Prostate gland (tissue), 2 donors: ENCODE measurements at regions not wholly inside any gene's neighbourhood (a gene's known extent, or its start where the extent isn't known, plus 50 kb on each side); places are given as distances from the start of the nearest gene placed in this dataset.

ENCODE experiments used
- POLR2A ChIP-seq: fragments of 450-650 bp; IDR thresholded peaks from one replicate; pipeline ENCODE4 v1.6.1; 2016; ENCODE audit warnings: antibody characterized with exemption, mild to moderate bottlenecking
- POLR2AphosphoS5 ChIP-seq: sonication (generic); formaldehyde crosslinking; IDR thresholded peaks from one replicate; pipeline ENCODE4 v1.6.1; 2017; ENCODE audit warnings: antibody characterized with exemption
- TF ChIP-seq, protein P1 (sequence below), 4 experiments: fragments of 200-600 bp in 2 of 4; fragments of 450-650 bp in 2 of 4; sonication (generic) in 2 of 4; IDR thresholded peaks; 1 replicate in 3 of 4; 2 replicates in 1 of 4; pipeline ENCODE4 v1.5.1; 2016 to 2019; ENCODE audit warnings: antibody characterized with exemption in 4 of 4, mild to moderate bottlenecking in 2 of 4, moderate library complexity in 2 of 4

DNA sequence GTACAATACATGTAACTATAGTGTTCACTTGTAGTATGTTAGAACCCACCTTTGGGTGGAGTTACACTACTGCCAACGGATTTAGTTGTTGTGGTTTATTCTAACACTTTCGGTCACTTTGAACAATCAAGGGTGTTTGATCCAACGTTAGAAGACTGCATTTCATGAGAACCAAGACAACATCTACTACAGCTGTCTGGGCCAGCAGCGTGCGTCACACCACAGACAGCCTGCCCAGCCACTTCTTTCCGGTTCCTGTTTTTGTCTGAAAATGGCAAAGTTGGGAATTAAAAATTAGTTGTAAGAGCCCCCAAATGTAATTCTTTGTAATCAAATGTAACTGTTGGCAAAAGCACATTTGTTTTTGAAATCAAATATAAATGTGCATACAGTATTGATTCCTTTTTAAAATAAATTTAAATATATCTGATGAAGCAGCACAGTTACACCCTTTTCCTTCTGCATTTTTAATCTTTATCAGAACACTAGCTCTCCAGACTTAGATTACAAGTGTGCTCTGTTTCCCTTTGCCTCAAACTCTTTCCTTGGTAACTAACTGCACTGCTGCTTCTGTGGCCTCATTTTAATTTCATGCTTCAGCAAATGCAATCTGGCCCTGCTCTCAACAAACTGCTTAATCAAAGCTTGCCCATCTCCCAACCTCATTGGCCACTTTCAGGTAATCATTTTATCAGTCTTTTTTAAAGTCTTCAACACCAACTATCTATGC is 86.6 kb upstream of the DPH5 start:
- TF ChIP-seq POLR2A (no peak), POLR2AphosphoS5 (no peak)
- TF ChIP-seq, protein P1, sequence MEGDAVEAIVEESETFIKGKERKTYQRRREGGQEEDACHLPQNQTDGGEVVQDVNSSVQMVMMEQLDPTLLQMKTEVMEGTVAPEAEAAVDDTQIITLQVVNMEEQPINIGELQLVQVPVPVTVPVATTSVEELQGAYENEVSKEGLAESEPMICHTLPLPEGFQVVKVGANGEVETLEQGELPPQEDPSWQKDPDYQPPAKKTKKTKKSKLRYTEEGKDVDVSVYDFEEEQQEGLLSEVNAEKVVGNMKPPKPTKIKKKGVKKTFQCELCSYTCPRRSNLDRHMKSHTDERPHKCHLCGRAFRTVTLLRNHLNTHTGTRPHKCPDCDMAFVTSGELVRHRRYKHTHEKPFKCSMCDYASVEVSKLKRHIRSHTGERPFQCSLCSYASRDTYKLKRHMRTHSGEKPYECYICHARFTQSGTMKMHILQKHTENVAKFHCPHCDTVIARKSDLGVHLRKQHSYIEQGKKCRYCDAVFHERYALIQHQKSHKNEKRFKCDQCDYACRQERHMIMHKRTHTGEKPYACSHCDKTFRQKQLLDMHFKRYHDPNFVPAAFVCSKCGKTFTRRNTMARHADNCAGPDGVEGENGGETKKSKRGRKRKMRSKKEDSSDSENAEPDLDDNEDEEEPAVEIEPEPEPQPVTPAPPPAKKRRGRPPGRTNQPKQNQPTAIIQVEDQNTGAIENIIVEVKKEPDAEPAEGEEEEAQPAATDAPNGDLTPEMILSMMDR (IDR thresholded peaks at IDR 0.05): no peak
